GM12878 (cell line): ENCODE measurements at regions not wholly inside any gene's neighbourhood (a gene's known extent, or its start where the extent isn't known, plus 50 kb on each side); places are given as distances from the start of the nearest gene placed in this dataset.

Experiments
- ATAC-seq: fragments of 200-7000 bp; cut with Tn5 transposase; 3 replicates; pipeline ENCODE4 v1.9.1; 2020; ENCODE audit warnings: mild to moderate bottlenecking, moderate library complexity
- BruUV-seq: library from RNA; stranded (reverse); fragments of 400-500 nt; replicated peaks from 2 replicates; lab custom pipeline; 2021; lab: Mats Ljungman, UMichigan
- CTCF ChIA-PET: fragments of 300-600 bp; sonication (Branson Sonifier 250); formaldehyde crosslinking; extraction: SDS; loops from one replicate; lab custom pipeline; 2021; ENCODE audit warnings: inconsistent platforms; lab: Yijun Ruan, JAX
- POLR2A ChIA-PET: fragments of 350-600 bp; formaldehyde crosslinking; extraction: SDS; loops from one replicate; lab custom pipeline; 2021; ENCODE audit warnings: inconsistent platforms; lab: Charles Lee
- RAD21 ChIA-PET: fragments of 300-600 bp; sonication (Branson Sonifier 250); formaldehyde crosslinking; loops from one replicate; lab custom pipeline; 2023; ENCODE audit warnings: antibody characterized with exemption; ENCODE audit not compliant: unreplicated experiment; lab: Charles Lee
- SMC1A ChIA-PET: fragments of 300-600 bp; sonication (Branson Sonifier 250); formaldehyde crosslinking; loops from one replicate; lab custom pipeline; 2023; ENCODE audit not compliant: unreplicated experiment, uncharacterized antibody; lab: Charles Lee
- DNase-seq: peaks from one replicate; pipeline ENCODE4 v3.0.0-alpha.2; 2011; ENCODE audit warnings: low read depth, low spot score
- FAIRE-seq: peaks from 3 replicates; lab custom pipeline; 2011; peaks lifted over from hg19 to GRCh38; lab: Jason Lieb, UNC
- H2AFZ ChIP-seq: 2 replicates; pipeline ENCODE4 v1.6.0; 2011; ENCODE audit warnings: low read depth, low read length, control low read depth; ENCODE audit not compliant: control insufficient read depth
- H3K27ac ChIP-seq: 2 replicates; pipeline ENCODE4 v1.5.1; 2011; ENCODE audit warnings: control low read depth; ENCODE audit not compliant: control insufficient read depth, insufficient read depth
- H3K27me3 ChIP-seq, 2 experiments: replicated peaks in 1 of 2; 2 replicates each; pipeline versions ENCODE4 v1.6.0 to v1.6.1; 2011; ENCODE audit warnings: low read length in 1 of 2; ENCODE audit not compliant: control insufficient read depth in 2 of 2, insufficient read depth in 2 of 2
- H3K36me3 ChIP-seq, 2 experiments: 2 replicates each; pipeline ENCODE4 v1.5.1; 2011; ENCODE audit warnings: low read length in 1 of 2; ENCODE audit not compliant: control insufficient read depth in 2 of 2, insufficient read depth in 2 of 2
- H3K4me1 ChIP-seq: 2 replicates; pipeline ENCODE4 v1.6.1; 2011; ENCODE audit warnings: mild to moderate bottlenecking, low read length, moderate library complexity, mixed read lengths; ENCODE audit not compliant: control insufficient read depth, insufficient read depth
- H3K4me2 ChIP-seq: 2 replicates; pipeline ENCODE4 v1.6.0; 2011; ENCODE audit warnings: control low read depth; ENCODE audit not compliant: control insufficient read depth, insufficient read depth
- H3K4me3 ChIP-seq: fragments of 200-600 bp; sonication (generic); 2 replicates; pipeline ENCODE4 v1.5.1; 2016
- H3K79me2 ChIP-seq: 2 replicates; pipeline ENCODE4 v1.6.0; 2011; ENCODE audit warnings: low read length; ENCODE audit not compliant: control insufficient read depth, insufficient read depth
- H3K9ac ChIP-seq: 2 replicates; pipeline ENCODE4 v1.8.0; 2011; ENCODE audit warnings: low read length, control low read depth, mixed read lengths; ENCODE audit not compliant: control insufficient read depth, insufficient read depth
- H3K9me3 ChIP-seq: replicated peaks from 3 replicates; pipeline ENCODE4 v1.5.1; 2011; ENCODE audit warnings: mild to moderate bottlenecking, low read length; ENCODE audit not compliant: control insufficient read depth, insufficient read depth
- H4K20me1 ChIP-seq: 2 replicates; pipeline ENCODE4 v1.6.0; 2011; ENCODE audit not compliant: control insufficient read depth, insufficient read depth
- ATF7 ChIP-seq: fragments of 450-650 bp; IDR thresholded peaks from 2 replicates; pipeline ENCODE4 v1.6.1; 2016; ENCODE audit warnings: low read depth, mild to moderate bottlenecking
- BACH1 ChIP-seq: fragments of 450-650 bp; IDR thresholded peaks from 2 replicates; pipeline ENCODE4 v1.6.1; 2017; ENCODE audit warnings: mild to moderate bottlenecking, borderline replicate concordance
- CREB1 ChIP-seq: IDR thresholded peaks from 2 replicates; pipeline ENCODE4 v1.6.1; 2012; ENCODE audit warnings: low read depth, mild to moderate bottlenecking, inconsistent platforms
- ESRRA ChIP-seq: IDR thresholded peaks from 2 replicates; pipeline ENCODE4 v1.6.1; 2012; ENCODE audit warnings: mild to moderate bottlenecking, low read length, improper control_type of control experiment
- IRF4 ChIP-seq: IDR thresholded peaks from 2 replicates; pipeline ENCODE4 v1.6.1; 2011; ENCODE audit warnings: low read depth, low read length
- MEF2A ChIP-seq: IDR thresholded peaks from 2 replicates; pipeline ENCODE4 v1.6.1; 2011; ENCODE audit warnings: low read depth, mild to moderate bottlenecking, low read length, moderate library complexity; ENCODE audit not compliant: insufficient read depth
- POU2F2 ChIP-seq: IDR thresholded peaks from 3 replicates; pipeline ENCODE4 v1.6.1; 2011; ENCODE audit warnings: low read depth, mild to moderate bottlenecking, low read length, borderline replicate concordance
- SIX5 ChIP-seq: IDR thresholded peaks from 2 replicates; pipeline ENCODE4 v1.6.1; 2011; ENCODE audit warnings: mild to moderate bottlenecking, low read depth, low read length, moderate library complexity; ENCODE audit not compliant: severe bottlenecking
- SUZ12 ChIP-seq: fragments of 200-600 bp; sonication (generic); IDR thresholded peaks from one replicate; pipeline ENCODE4 v1.6.1; 2018; ENCODE audit warnings: antibody characterized with exemption, mild to moderate bottlenecking; ENCODE audit not compliant: unreplicated experiment
- ZNF207 ChIP-seq: fragments of 450-650 bp; IDR thresholded peaks from 2 replicates; pipeline ENCODE4 v1.6.1; 2014; ENCODE audit warnings: antibody characterized with exemption, mild to moderate bottlenecking, borderline replicate concordance
- WGBS: methylation state at CpG from one replicate; pipeline ENCODE4 v1.1.6; 2016; ENCODE audit warnings: low lambda C conversion rate; ENCODE audit not compliant: insufficient replicate concordance, insufficient coverage; ENCODE audit errors: missing lambda C conversion rate; 5-methylcytosine and 5-hydroxymethylcytosine counted together
- in situ Hi-C: fragments of 300-500 bp; cut with MboI; formaldehyde crosslinking; loops from 9 replicates; pipeline ENCODE4 v1.14.3; 2018; ENCODE audit warnings: mixed read lengths
- intact Hi-C: fragments of 100-400 bp; cut with micrococcal nuclease; formaldehyde crosslinking; loops from one replicate; pipeline ENCODE4 v1.14.2; 2022; ENCODE audit not compliant: unreplicated experiment

DNA sequence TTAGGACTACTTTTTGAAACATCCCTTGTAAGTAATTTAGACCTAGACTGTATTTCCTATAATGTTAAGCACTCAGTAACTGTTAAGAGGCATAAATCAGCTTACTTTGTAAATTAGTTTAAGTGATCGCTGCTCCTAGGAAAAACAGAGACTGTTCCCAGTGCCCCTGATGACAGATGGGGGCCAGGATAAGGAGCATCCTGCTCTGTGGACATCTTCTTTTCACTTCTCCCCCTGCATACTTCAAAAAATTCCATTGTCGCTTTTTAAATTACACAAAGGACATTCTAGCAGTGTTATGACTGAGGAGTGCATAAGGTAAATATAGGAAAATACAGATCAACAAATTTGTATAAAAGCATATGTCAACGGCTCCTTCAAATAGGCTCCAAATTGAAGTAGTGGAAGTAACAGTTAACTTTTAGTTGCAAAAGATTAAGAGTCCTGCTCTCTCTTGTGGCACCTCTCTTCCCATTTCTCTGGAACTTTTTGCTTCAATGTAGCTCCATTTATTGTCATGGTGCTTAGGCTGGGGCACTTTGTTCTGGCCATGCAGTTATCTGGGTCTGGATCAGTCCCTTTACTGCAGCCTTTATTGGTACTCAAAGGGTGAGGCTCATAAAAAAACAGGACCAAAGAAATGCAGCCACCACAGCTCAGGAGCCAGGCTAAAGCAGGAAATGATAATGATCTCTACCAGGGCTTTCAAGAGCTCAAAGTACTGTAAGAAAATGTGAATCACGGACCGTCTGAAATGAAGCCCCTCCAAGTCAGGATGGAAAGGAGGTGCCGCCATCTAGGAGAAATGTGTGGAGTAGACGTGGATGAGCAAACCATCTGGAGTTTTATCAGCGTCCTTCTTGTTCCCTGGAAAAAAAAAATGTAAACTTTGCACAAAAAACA lies 162.1 kb upstream of the ZNF516 start:
- ChIA-PET SMC1A (interaction anchor here (0.7 to 1.9 kb wide), 2 partner anchors 35 to 53 kb away, joined by 3 to 5 read pairs; no protein-coding TSS in a partner anchor), RAD21 (interaction anchor here (0.9 kb wide), 1 partner anchor 257 kb away, joined by 3 read pairs; no protein-coding TSS in a partner anchor), POLR2A (no interaction called here), CTCF (interaction anchor here (0.9 to 2.1 kb wide), 7 partner anchors 10 to 259 kb away, joined by 3 to 10 read pairs (median 5); no protein-coding TSS in a partner anchor)
- no peak for ATAC-seq
- no peaks in the 10 kb centered on the region for H3K9me3 ChIP-seq
- intact Hi-C loops (no loop called here), in situ Hi-C loops (no loop called here)
- BruUV-seq, result no TSS peak
- H2AFZ ChIP-seq, result no peak overlapping the region
- no peaks in the 10 kb centered on the region for H3K36me3 ChIP-seq
- peaks cover 5% of the 10 kb centered on the region; the same call in 1 of the 2 replicates for H3K4me1 ChIP-seq
- no peak for DNase-seq
- H3K4me2 ChIP-seq, result no peak overlapping the region
- no peak overlapping the region for H3K9ac ChIP-seq
- no peak overlapping the region for H3K4me3 ChIP-seq
- peaks cover 4% of the 10 kb centered on the region in 2 experiments; a peak in 3 of 4 replicates for H3K27me3 ChIP-seq
- FAIRE-seq, result no peak
- 25% methylated on average over 8 of the region's 8 CpGs for WGBS
- no peak overlapping the region for H3K27ac ChIP-seq
- no peaks in the 10 kb centered on the region for H4K20me1 ChIP-seq
- TF ChIP-seq CREB1 (no peak), ATF7 (no peak), SIX5 (no peak), SUZ12 (no peak)
- H3K79me2 ChIP-seq, result no peaks in the 10 kb centered on the region

DNA sequence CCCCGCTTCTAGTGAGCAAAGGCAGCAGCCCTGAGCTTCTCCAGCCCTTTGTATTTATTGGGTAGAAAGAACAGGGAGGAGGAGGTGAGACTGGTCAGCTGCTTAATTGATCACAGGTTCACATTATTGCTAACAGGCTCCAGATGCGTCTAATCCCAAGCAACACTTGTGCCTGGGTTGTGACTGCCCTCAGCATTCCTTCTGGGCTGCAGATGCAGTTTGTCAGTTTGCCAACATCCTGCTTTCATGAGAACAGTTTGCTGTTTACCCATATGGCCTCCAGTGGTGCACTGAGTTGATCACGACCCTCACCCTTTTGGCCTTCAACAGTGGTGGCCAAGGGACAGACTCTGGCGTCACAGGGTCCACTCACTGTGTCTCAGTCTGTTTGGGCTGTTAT lies 159.5 kb upstream of the ZNF516 start:
- H3K27ac ChIP-seq, result no peak overlapping the region
- H3K36me3 ChIP-seq, result no peaks in the 10 kb centered on the region
- H2AFZ ChIP-seq, result no peak overlapping the region
- ATAC-seq, result no peak
- in situ Hi-C loops, result no loop called here
- TF ChIP-seq BACH1, result no peak
- TF ChIP-seq POU2F2, result no peak
- no peak for TF ChIP-seq ZNF207
- no peak for TF ChIP-seq MEF2A
- TF ChIP-seq ESRRA, result no peak
- no peak for TF ChIP-seq IRF4
- no peak overlapping the region for H3K4me3 ChIP-seq
- no peak for DNase-seq
- intact Hi-C loops, result no loop called here
- H3K4me2 ChIP-seq, result no peak overlapping the region
- H3K79me2 ChIP-seq, result no peaks in the 10 kb centered on the region
- no peaks in the 10 kb centered on the region for H4K20me1 ChIP-seq
- H3K9me3 ChIP-seq, result no peaks in the 10 kb centered on the region
- FAIRE-seq, result no peak
- SMC1A ChIA-PET, result no interaction called here
- WGBS, result 15% methylated on average over 4 of the region's 4 CpGs
- POLR2A ChIA-PET, result no interaction called here
- peaks cover 4% of the 10 kb centered on the region in 2 experiments for H3K27me3 ChIP-seq
- BruUV-seq, result no TSS peak
- CTCF ChIA-PET, result no interaction called here
- H3K4me1 ChIP-seq, result peaks cover 5% of the 10 kb centered on the region; the same call in 1 of the 2 replicates
- RAD21 ChIA-PET, result no interaction called here
- H3K9ac ChIP-seq, result no peak overlapping the region
